Endodermal cell (in vitro differentiated cells): ENCODE measurements at regions not wholly inside any gene's neighbourhood (a gene's known extent, or its start where the extent isn't known, plus 50 kb on each side); places are given as distances from the start of the nearest gene placed in this dataset.

Source experiments
- DNase-seq: peaks from one replicate; pipeline ENCODE4 v3.0.0-alpha.2; 2017
- H3K27ac ChIP-seq: 2 replicates; pipeline ENCODE4 v1.5.1; 2013; ENCODE audit warnings: mild to moderate bottlenecking, low read depth, low read length, moderate library complexity
- H3K27me3 ChIP-seq: 2 replicates; pipeline ENCODE4 v1.6.1; 2013; ENCODE audit warnings: mild to moderate bottlenecking, low read length, moderate library complexity; ENCODE audit not compliant: insufficient read depth, control insufficient read depth, poor library complexity, severe bottlenecking
- H3K36me3 ChIP-seq: 2 replicates; pipeline ENCODE4 v1.7.0; 2013; ENCODE audit warnings: mild to moderate bottlenecking, low read length, moderate library complexity; ENCODE audit not compliant: control insufficient read depth, insufficient read depth
- H3K4me1 ChIP-seq: one replicate; pipeline ENCODE4 v1.7.0; 2013; ENCODE audit warnings: low read length; ENCODE audit not compliant: control insufficient read depth, insufficient read depth
- H3K4me3 ChIP-seq: 2 replicates; pipeline ENCODE4 v1.5.1; 2013; ENCODE audit warnings: mild to moderate bottlenecking, low read length, moderate library complexity
- H3K9ac ChIP-seq: 2 replicates; pipeline ENCODE4 v1.6.1; 2013; ENCODE audit warnings: mild to moderate bottlenecking, low read length, moderate library complexity; ENCODE audit not compliant: poor library complexity, severe bottlenecking; ENCODE audit errors: extremely low read depth
- H3K9me3 ChIP-seq: 2 replicates; pipeline ENCODE4 v1.6.1; 2013; ENCODE audit warnings: mild to moderate bottlenecking, low read length, moderate library complexity; ENCODE audit not compliant: control insufficient read depth
- H3K27ac Mint-ChIP-seq: 2 replicates; pipeline ENCODE4 v1.8.0; 2020; ENCODE audit warnings: mixed read lengths
- H3K27me3 Mint-ChIP-seq: 2 replicates; pipeline ENCODE4 v1.8.0; 2021; ENCODE audit warnings: mild to moderate bottlenecking, mixed read lengths; ENCODE audit not compliant: insufficient read depth
- H3K36me3 Mint-ChIP-seq: 2 replicates; pipeline ENCODE4 v1.8.0; 2020; ENCODE audit warnings: low read depth, mixed read lengths
- H3K4me1 Mint-ChIP-seq: 2 replicates; pipeline ENCODE4 v1.8.0; 2020; ENCODE audit warnings: mixed read lengths
- H3K4me3 Mint-ChIP-seq: 2 replicates; pipeline ENCODE4 v1.8.0; 2020; ENCODE audit warnings: mild to moderate bottlenecking, moderate library complexity, mixed read lengths
- H3K9me3 Mint-ChIP-seq: 2 replicates; pipeline ENCODE4 v1.8.0; 2020; ENCODE audit warnings: mild to moderate bottlenecking, mixed read lengths
- CTCF ChIP-seq: fragments of 200-600 bp; sonication (generic); conservative IDR thresholded peaks from 2 replicates; pipeline ENCODE4 v1.5.0; 2021; ENCODE audit warnings: antibody characterized with exemption, mild to moderate bottlenecking
- WGBS, 2 experiments: methylation state at CpG; one replicate each; pipeline versions ENCODE4 v1.1.5 to v1.1.7; 2013; ENCODE audit warnings: missing lambda C conversion rate in 2 of 2, mixed read lengths in 1 of 2; ENCODE audit not compliant: insufficient coverage in 1 of 2, insufficient read length in 1 of 2; 5-methylcytosine and 5-hydroxymethylcytosine counted together

GRCh38 chr5:98453296-98453695 lies 320.2 kb upstream of the RGMB start:
- no peak for DNase-seq
- Histone ChIP-seq H3K4me3 (no peak overlapping the region), H3K9ac (no peak overlapping the region), H3K36me3 (no peaks in the 10 kb centered on the region), H3K27ac (no peak overlapping the region), H3K27me3 (no peaks in the 10 kb centered on the region), H3K4me1 (no peaks in the 10 kb centered on the region), H3K9me3 (peaks cover 10% of the 10 kb centered on the region)
- no peak for TF ChIP-seq CTCF
- H3K9me3 Mint-ChIP-seq: no peaks in the 10 kb centered on the region
- H3K36me3 Mint-ChIP-seq: no peaks in the 10 kb centered on the region
- no peaks in the 10 kb centered on the region for H3K27me3 Mint-ChIP-seq
- H3K27ac Mint-ChIP-seq: no peak overlapping the region
- WGBS, 2 experiments: 80 to 100% methylated on average over 1 of the region's 1 CpG
- H3K4me3 Mint-ChIP-seq: no peak overlapping the region
- peaks cover 5% of the 10 kb centered on the region for H3K4me1 Mint-ChIP-seq

- Histone ChIP-seq H3K9ac (no peak overlapping the region), H3K36me3 (peaks cover under 1% of the 10 kb centered on the region), H3K27ac (no peak overlapping the region), H3K27me3 (no peaks in the 10 kb centered on the region), H3K9me3 (peaks cover 2% of the 10 kb centered on the region), H3K4me1 (no peaks in the 10 kb centered on the region), H3K4me3 (no peak overlapping the region)
- Mint-ChIP-seq H3K27me3 (no peaks in the 10 kb centered on the region), H3K4me1 (peaks cover 5% of the 10 kb centered on the region), H3K27ac (no peak overlapping the region), H3K9me3 (no peaks in the 10 kb centered on the region), H3K36me3 (peaks cover 4% of the 10 kb centered on the region), H3K4me3 (no peak overlapping the region)
- no peak for DNase-seq
- WGBS, 2 experiments: no CpG with 5 or more reads among the region's 1 CpG
- no peak for TF ChIP-seq CTCF
These were observed 319.1 kb upstream of the RGMB start for GRCh38 chr5:98454407-98454806.

GRCh38 chr5:98454904-98455303 lies 318.6 kb upstream of the RGMB start:
- peaks cover 6% of the 10 kb centered on the region for H3K36me3 ChIP-seq
- DNase-seq: no peak
- H3K9me3 Mint-ChIP-seq: no peaks in the 10 kb centered on the region
- H3K9me3 ChIP-seq: no peaks in the 10 kb centered on the region
- peaks cover 9% of the 10 kb centered on the region for H3K36me3 Mint-ChIP-seq
- no peak overlapping the region for H3K27ac ChIP-seq
- H3K4me3 Mint-ChIP-seq: no peak overlapping the region
- no peaks in the 10 kb centered on the region for H3K27me3 Mint-ChIP-seq
- WGBS, 2 experiments: 95 to 100% methylated on average over 4 of the region's 4 CpGs
- H3K4me1 ChIP-seq: no peaks in the 10 kb centered on the region
- no peak overlapping the region for H3K4me3 ChIP-seq
- no peak overlapping the region for H3K9ac ChIP-seq
- peaks cover 5% of the 10 kb centered on the region for H3K4me1 Mint-ChIP-seq
- H3K27ac Mint-ChIP-seq: no peak overlapping the region
- H3K27me3 ChIP-seq: no peaks in the 10 kb centered on the region
- no peak for TF ChIP-seq CTCF
